ENCODE measurements at regions not wholly inside any gene's neighbourhood (a gene's known extent, or its start where the extent isn't known, plus 50 kb on each side); places are given as distances from the start of the nearest gene placed in this dataset.

DNA sequence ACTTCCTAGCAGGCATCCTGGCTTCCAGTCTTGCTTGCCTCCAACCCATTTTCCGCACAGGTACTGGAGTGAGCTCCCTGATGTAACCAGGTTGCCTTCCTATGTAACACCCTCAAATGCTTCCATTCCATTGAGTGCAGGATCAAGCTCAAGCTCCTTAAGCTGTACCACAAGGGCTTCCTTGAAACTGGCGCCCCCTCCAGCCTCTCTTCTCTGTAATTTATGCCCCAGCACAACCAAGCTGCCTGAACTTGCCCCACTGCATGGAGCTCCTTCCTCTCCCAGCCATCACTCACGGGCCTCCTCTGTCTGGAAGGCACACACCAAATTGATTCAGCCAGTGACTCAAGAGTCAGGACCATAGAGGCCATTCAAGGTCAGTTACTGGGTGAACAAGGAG, 234.8 kb upstream of the RPL38 start:
- Histone ChIP-seq H3K36me3 (ENCODE audit: control insufficient read depth, insufficient read depth, low read length) (no peaks in the 10 kb centered on the region), H3K27ac (ENCODE audit: extremely low read depth, low read depth, low read length) (no peak overlapping the region), H3K79me2 (ENCODE audit: control insufficient read depth, insufficient read depth, low read length) (no peaks in the 10 kb centered on the region), H2AFZ (ENCODE audit: low read depth, low read length) (no peak overlapping the region), H3K4me3 (no peak overlapping the region), H3K27me3 (ENCODE audit: control insufficient read depth in 2 of 2, insufficient read depth in 2 of 2, low read length in 2 of 2) (peaks cover 0 to 32% of the 10 kb centered on the region in 2 experiments; a peak in 3 of 5 replicates), H3K9me1 (ENCODE audit: control insufficient read depth, insufficient read depth, low read length) (peaks cover 3% of the 10 kb centered on the region), H4K20me1 (replicated peaks; ENCODE audit: control insufficient read depth, insufficient read depth, low read length) (no peaks in the 10 kb centered on the region), H3K9me3 (replicated peaks; ENCODE audit: control insufficient read depth, insufficient read depth, low read depth, low read length) (no peaks in the 10 kb centered on the region), H3K9ac (ENCODE audit: insufficient read depth in 1 of 2, low read depth in 2 of 2, low read length in 2 of 2) (no peak overlapping the region), H3K4me2 (ENCODE audit: insufficient read depth, low read length) (no peak overlapping the region), H3K4me1 (replicated peaks in 1 of 2; ENCODE audit: control insufficient read depth in 2 of 2, insufficient read depth in 2 of 2, low read length in 2 of 2) (no peaks in the 10 kb centered on the region)
- POLR2A ChIA-PET, result no interaction called here
- in situ Hi-C loops (cut with MboI), result no loop called here
- ATAC-seq (no peak), FAIRE-seq (no peak), DNase-seq (ENCODE audit: extremely low read depth in 1 of 4, low spot score in 3 of 4) (no peak)
- 0% methylated on average over 3 of the region's 3 CpGs for WGBS (ENCODE audit: insufficient coverage, low coverage, missing lambda C conversion rate)
- TF ChIP-seq TBP (optimal IDR thresholded peaks at IDR 0.05; ENCODE audit: low read depth, low read length) (no peak), CBFA2T2 (conservative IDR thresholded peaks at IDR 0.05) (no peak), ADNP (tag; IDR thresholded peaks at IDR 0.05) (no peak), ZNF175 (CRISPR knock-in tag; IDR thresholded peaks at IDR 0.05; ENCODE audit: low read depth) (no peak), TAF15 (IDR thresholded peaks at IDR 0.05; ENCODE audit: low read depth, low read length) (no peak), MTA3 (IDR thresholded peaks at IDR 0.05; ENCODE audit: borderline replicate concordance) (no peak), XRCC4 (IDR thresholded peaks at IDR 0.05; ENCODE audit: extremely low read depth, insufficient read depth, insufficient read length) (no peak), DMBX1 (CRISPR knock-in tag; IDR thresholded peaks at IDR 0.05; ENCODE audit: borderline replicate concordance) (no peak), SREBF1 (IDR thresholded peaks at IDR 0.05; ENCODE audit: borderline replicate concordance, low read depth, low read length) (no peak), PCBP2 (IDR thresholded peaks at IDR 0.05; ENCODE audit: low read depth, low read length, poor library complexity, severe bottlenecking) (no peak), ESRRB (CRISPR knock-in tag; IDR thresholded peaks at IDR 0.05; ENCODE audit: borderline replicate concordance) (no peak)
- TF ChIP-seq, protein P1, sequence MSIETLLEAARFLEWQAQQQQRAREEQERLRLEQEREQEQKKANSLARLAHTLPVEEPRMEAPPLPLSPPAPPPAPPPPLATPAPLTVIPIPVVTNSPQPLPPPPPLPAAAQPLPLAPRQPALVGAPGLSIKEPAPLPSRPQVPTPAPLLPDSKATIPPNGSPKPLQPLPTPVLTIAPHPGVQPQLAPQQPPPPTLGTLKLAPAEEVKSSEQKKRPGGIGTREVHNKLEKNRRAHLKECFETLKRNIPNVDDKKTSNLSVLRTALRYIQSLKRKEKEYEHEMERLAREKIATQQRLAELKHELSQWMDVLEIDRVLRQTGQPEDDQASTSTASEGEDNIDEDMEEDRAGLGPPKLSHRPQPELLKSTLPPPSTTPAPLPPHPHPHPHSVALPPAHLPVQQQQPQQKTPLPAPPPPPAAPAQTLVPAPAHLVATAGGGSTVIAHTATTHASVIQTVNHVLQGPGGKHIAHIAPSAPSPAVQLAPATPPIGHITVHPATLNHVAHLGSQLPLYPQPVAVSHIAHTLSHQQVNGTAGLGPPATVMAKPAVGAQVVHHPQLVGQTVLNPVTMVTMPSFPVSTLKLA (conservative IDR thresholded peaks at IDR 0.05), result no peak
- TF ChIP-seq, protein P2, sequence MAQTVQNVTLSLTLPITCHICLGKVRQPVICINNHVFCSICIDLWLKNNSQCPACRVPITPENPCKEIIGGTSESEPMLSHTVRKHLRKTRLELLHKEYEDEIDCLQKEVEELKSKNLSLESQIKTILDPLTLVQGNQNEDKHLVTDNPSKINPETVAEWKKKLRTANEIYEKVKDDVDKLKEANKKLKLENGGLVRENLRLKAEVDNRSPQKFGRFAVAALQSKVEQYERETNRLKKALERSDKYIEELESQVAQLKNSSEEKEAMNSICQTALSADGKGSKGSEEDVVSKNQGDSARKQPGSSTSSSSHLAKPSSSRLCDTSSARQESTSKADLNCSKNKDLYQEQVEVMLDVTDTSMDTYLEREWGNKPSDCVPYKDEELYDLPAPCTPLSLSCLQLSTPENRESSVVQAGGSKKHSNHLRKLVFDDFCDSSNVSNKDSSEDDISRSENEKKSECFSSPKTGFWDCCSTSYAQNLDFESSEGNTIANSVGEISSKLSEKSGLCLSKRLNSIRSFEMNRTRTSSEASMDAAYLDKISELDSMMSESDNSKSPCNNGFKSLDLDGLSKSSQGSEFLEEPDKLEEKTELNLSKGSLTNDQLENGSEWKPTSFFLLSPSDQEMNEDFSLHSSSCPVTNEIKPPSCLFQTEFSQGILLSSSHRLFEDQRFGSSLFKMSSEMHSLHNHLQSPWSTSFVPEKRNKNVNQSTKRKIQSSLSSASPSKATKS (CRISPR knock-in tag; IDR thresholded peaks at IDR 0.05), result no peak
- TF ChIP-seq, protein P3, sequence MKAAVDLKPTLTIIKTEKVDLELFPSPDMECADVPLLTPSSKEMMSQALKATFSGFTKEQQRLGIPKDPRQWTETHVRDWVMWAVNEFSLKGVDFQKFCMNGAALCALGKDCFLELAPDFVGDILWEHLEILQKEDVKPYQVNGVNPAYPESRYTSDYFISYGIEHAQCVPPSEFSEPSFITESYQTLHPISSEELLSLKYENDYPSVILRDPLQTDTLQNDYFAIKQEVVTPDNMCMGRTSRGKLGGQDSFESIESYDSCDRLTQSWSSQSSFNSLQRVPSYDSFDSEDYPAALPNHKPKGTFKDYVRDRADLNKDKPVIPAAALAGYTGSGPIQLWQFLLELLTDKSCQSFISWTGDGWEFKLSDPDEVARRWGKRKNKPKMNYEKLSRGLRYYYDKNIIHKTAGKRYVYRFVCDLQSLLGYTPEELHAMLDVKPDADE (conservative IDR thresholded peaks at IDR 0.05; ENCODE audit: control insufficient read depth, low read depth, low read length), result no peak
- intact Hi-C loops (cut with micrococcal nuclease), result no loop called here
- CTCF ChIA-PET (ENCODE audit: low intra/inter-chr PET ratio), result no interaction called here
- BruUV-seq (replicated peaks), result no TSS peak
